WTC11 (cell line): ENCODE measurements at regions not wholly inside any gene's neighbourhood (a gene's known extent, or its start where the extent isn't known, plus 50 kb on each side); places are given as distances from the start of the nearest gene placed in this dataset.

Source experiments
- ATAC-seq: fragments of 200-7000 bp; cut with Tn5 transposase; 2 replicates; pipeline ENCODE4 v1.10.0; 2021; ENCODE audit warnings: mild to moderate bottlenecking, moderate library complexity
- CTCF ChIA-PET: fragments of 300-600 bp; sonication (Branson Sonifier 250); formaldehyde crosslinking; loops from one replicate; lab custom pipeline; 2021; ENCODE audit warnings: antibody characterized with exemption; lab: Charles Lee
- POLR2A ChIA-PET: fragments of 350-600 bp; sonication (Branson Sonifier 250); formaldehyde crosslinking; loops from one replicate; lab custom pipeline; 2021; ENCODE audit warnings: antibody characterized with exemption; lab: Charles Lee
- DNase-seq: peaks from one replicate; pipeline ENCODE4 v3.0.0; 2021; ENCODE audit warnings: low spot score
- H3K27ac Mint-ChIP-seq: 2 replicates; pipeline ENCODE4 v1.8.0; 2021; ENCODE audit warnings: mixed read lengths
- H3K27me3 Mint-ChIP-seq: 2 replicates; pipeline ENCODE4 v1.8.0; 2021; ENCODE audit warnings: low read depth, mild to moderate bottlenecking, moderate library complexity, mixed read lengths
- H3K36me3 Mint-ChIP-seq: 2 replicates; pipeline ENCODE4 v1.8.0; 2021; ENCODE audit warnings: mixed read lengths
- H3K4me1 Mint-ChIP-seq: 2 replicates; pipeline ENCODE4 v1.8.0; 2022; ENCODE audit warnings: mixed read lengths
- H3K4me3 Mint-ChIP-seq: 2 replicates; pipeline ENCODE4 v1.8.0; 2021; ENCODE audit warnings: mild to moderate bottlenecking, moderate library complexity, mixed read lengths
- H3K9me3 Mint-ChIP-seq: 2 replicates; pipeline ENCODE4 v1.8.0; 2021; ENCODE audit warnings: mixed read lengths
- ATF3 ChIP-seq: sonication (generic); formaldehyde crosslinking; conservative IDR thresholded peaks from 2 replicates; pipeline ENCODE4 v1.8.1; 2022; ENCODE audit warnings: mild to moderate bottlenecking, missing genetic modification reagents
- E2F1 ChIP-seq: sonication (generic); formaldehyde crosslinking; IDR thresholded peaks from 2 replicates; pipeline ENCODE4 v1.8.0; 2022; ENCODE audit warnings: mild to moderate bottlenecking, missing genetic modification reagents
- E2F5 ChIP-seq: sonication (generic); formaldehyde crosslinking; IDR thresholded peaks from 2 replicates; pipeline ENCODE4 v1.8.1; 2022; ENCODE audit warnings: mild to moderate bottlenecking, moderate library complexity, missing genetic modification reagents
- ELF4 ChIP-seq: sonication (generic); formaldehyde crosslinking; IDR thresholded peaks from 2 replicates; pipeline ENCODE4 v1.8.1; 2022; ENCODE audit warnings: low read depth, mild to moderate bottlenecking, moderate library complexity, missing genetic modification reagents
- ERG ChIP-seq: fragments of 250-450 bp; sonication (Bioruptor Pico); IDR thresholded peaks from 2 replicates; pipeline ENCODE4 v1.8.0; 2021; ENCODE audit warnings: mild to moderate bottlenecking
- GABPB1 ChIP-seq: sonication (generic); formaldehyde crosslinking; IDR thresholded peaks from 2 replicates; pipeline ENCODE4 v1.8.1; 2023; ENCODE audit warnings: mild to moderate bottlenecking, missing genetic modification reagents
- HMGXB4 ChIP-seq: sonication (generic); formaldehyde crosslinking; IDR thresholded peaks from 2 replicates; pipeline ENCODE4 v1.8.1; 2023; ENCODE audit warnings: mild to moderate bottlenecking, moderate library complexity, missing genetic modification reagents
- JAZF1 ChIP-seq: fragments of 250-450 bp; sonication (Bioruptor Pico); IDR thresholded peaks from 2 replicates; pipeline ENCODE4 v1.9.0; 2021; ENCODE audit warnings: moderate library complexity, mild to moderate bottlenecking, inconsistent platforms
- JUN ChIP-seq: sonication (generic); formaldehyde crosslinking; IDR thresholded peaks from 2 replicates; pipeline ENCODE4 v1.8.0; 2023; ENCODE audit warnings: mild to moderate bottlenecking, missing genetic modification reagents
- NFATC4 ChIP-seq: fragments of 250-450 bp; sonication (Bioruptor Pico); IDR thresholded peaks from 2 replicates; pipeline ENCODE4 v1.9.0; 2021; ENCODE audit warnings: mild to moderate bottlenecking
- NFYB ChIP-seq: sonication (generic); formaldehyde crosslinking; conservative IDR thresholded peaks from 2 replicates; pipeline ENCODE4 v1.8.0; 2022; ENCODE audit warnings: low read depth, missing genetic modification reagents
- PRRX2 ChIP-seq: fragments of 250-450 bp; sonication (Bioruptor Pico); IDR thresholded peaks from 2 replicates; pipeline ENCODE4 v1.8.0; 2021; ENCODE audit warnings: mild to moderate bottlenecking
- RELA ChIP-seq: sonication (generic); formaldehyde crosslinking; IDR thresholded peaks from 2 replicates; pipeline ENCODE4 v1.8.1; 2022; ENCODE audit warnings: missing genetic modification reagents, mild to moderate bottlenecking, borderline replicate concordance
- SP1 ChIP-seq: sonication (generic); formaldehyde crosslinking; conservative IDR thresholded peaks from 2 replicates; pipeline ENCODE4 v1.8.1; 2022; ENCODE audit warnings: missing genetic modification reagents
- ZBTB21 ChIP-seq: sonication (generic); formaldehyde crosslinking; IDR thresholded peaks from 2 replicates; pipeline ENCODE4 v1.8.1; 2023; ENCODE audit warnings: mild to moderate bottlenecking, missing genetic modification reagents, borderline replicate concordance
- ZMAT4 ChIP-seq: fragments of 250-450 bp; sonication (Bioruptor Pico); IDR thresholded peaks from 2 replicates; pipeline ENCODE4 v1.9.0; 2021; ENCODE audit warnings: mild to moderate bottlenecking
- ZNF219 ChIP-seq: sonication (generic); formaldehyde crosslinking; IDR thresholded peaks from 2 replicates; pipeline ENCODE4 v1.8.0; 2023; ENCODE audit warnings: missing genetic modification reagents, mild to moderate bottlenecking, borderline replicate concordance
- ZNF317 ChIP-seq: sonication (generic); formaldehyde crosslinking; IDR thresholded peaks from 2 replicates; pipeline ENCODE4 v1.8.1; 2023; ENCODE audit warnings: low read depth, mild to moderate bottlenecking, moderate library complexity, missing genetic modification reagents, borderline replicate concordance
- ZNF396 ChIP-seq: fragments of 250-450 bp; sonication (Bioruptor Pico); IDR thresholded peaks from 2 replicates; pipeline ENCODE4 v1.8.0; 2021; ENCODE audit warnings: mild to moderate bottlenecking, moderate library complexity, borderline replicate concordance
- TF ChIP-seq, protein P1 (sequence below): sonication (generic); formaldehyde crosslinking; IDR thresholded peaks from 2 replicates; pipeline ENCODE4 v1.8.1; 2022; ENCODE audit warnings: low read depth, mild to moderate bottlenecking, moderate library complexity, missing genetic modification reagents, borderline replicate concordance
- TF ChIP-seq, protein P2 (sequence below): sonication (generic); formaldehyde crosslinking; IDR thresholded peaks from 2 replicates; pipeline ENCODE4 v1.8.1; 2022; ENCODE audit warnings: mild to moderate bottlenecking, missing genetic modification reagents, moderate library complexity, borderline replicate concordance
- TF ChIP-seq, protein P3 (sequence below): sonication (generic); formaldehyde crosslinking; IDR thresholded peaks from 2 replicates; pipeline ENCODE4 v1.8.1; 2023; ENCODE audit warnings: mild to moderate bottlenecking, missing genetic modification reagents, borderline replicate concordance

DNA sequence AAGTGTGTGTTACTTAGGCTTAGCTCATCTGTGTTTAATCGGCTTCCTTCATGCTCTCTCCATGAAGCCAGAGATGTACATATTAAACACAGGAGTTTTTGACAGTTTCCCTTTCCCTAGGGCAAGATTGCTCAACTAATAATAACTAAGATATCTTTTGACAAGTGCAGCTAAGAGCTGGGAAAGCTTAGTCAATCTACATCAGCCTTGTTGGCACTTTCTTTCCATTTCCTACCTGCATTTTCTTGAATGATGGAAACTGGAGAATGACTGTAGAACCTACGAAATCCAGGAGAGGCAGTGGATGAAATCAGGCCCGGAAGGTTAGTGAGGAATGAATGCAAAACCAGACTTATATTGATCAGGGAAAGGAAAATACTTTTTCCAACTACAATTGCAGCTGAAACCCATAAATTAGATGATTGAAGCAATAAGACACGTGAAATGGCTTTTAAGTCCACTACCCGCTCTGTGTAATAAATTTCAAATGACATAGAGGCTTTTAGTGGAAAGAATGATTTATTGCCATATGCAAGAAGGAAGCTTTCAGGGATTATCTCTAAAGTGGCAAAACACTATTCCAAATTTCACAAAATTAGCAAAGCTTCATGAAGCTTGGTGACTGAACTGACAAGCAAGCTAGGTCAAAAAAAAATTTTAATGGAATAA lies 237.2 kb upstream of the ID4 start (continued):
- TF ChIP-seq, protein P1, sequence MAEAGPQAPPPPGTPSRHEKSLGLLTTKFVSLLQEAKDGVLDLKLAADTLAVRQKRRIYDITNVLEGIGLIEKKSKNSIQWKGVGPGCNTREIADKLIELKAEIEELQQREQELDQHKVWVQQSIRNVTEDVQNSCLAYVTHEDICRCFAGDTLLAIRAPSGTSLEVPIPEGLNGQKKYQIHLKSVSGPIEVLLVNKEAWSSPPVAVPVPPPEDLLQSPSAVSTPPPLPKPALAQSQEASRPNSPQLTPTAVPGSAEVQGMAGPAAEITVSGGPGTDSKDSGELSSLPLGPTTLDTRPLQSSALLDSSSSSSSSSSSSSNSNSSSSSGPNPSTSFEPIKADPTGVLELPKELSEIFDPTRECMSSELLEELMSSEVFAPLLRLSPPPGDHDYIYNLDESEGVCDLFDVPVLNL (CRISPR knock-in tag) = no peak
- no peak for TF ChIP-seq E2F1
- no peak for TF ChIP-seq ERG
- TF ChIP-seq RELA (CRISPR knock-in tag) = no peak
- no peak for TF ChIP-seq ELF4 (CRISPR knock-in tag)
- no peak for TF ChIP-seq NFATC4
- TF ChIP-seq, protein P2, sequence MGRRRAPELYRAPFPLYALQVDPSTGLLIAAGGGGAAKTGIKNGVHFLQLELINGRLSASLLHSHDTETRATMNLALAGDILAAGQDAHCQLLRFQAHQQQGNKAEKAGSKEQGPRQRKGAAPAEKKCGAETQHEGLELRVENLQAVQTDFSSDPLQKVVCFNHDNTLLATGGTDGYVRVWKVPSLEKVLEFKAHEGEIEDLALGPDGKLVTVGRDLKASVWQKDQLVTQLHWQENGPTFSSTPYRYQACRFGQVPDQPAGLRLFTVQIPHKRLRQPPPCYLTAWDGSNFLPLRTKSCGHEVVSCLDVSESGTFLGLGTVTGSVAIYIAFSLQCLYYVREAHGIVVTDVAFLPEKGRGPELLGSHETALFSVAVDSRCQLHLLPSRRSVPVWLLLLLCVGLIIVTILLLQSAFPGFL (CRISPR knock-in tag) = no peak
- no peak for TF ChIP-seq ATF3
- TF ChIP-seq, protein P3, sequence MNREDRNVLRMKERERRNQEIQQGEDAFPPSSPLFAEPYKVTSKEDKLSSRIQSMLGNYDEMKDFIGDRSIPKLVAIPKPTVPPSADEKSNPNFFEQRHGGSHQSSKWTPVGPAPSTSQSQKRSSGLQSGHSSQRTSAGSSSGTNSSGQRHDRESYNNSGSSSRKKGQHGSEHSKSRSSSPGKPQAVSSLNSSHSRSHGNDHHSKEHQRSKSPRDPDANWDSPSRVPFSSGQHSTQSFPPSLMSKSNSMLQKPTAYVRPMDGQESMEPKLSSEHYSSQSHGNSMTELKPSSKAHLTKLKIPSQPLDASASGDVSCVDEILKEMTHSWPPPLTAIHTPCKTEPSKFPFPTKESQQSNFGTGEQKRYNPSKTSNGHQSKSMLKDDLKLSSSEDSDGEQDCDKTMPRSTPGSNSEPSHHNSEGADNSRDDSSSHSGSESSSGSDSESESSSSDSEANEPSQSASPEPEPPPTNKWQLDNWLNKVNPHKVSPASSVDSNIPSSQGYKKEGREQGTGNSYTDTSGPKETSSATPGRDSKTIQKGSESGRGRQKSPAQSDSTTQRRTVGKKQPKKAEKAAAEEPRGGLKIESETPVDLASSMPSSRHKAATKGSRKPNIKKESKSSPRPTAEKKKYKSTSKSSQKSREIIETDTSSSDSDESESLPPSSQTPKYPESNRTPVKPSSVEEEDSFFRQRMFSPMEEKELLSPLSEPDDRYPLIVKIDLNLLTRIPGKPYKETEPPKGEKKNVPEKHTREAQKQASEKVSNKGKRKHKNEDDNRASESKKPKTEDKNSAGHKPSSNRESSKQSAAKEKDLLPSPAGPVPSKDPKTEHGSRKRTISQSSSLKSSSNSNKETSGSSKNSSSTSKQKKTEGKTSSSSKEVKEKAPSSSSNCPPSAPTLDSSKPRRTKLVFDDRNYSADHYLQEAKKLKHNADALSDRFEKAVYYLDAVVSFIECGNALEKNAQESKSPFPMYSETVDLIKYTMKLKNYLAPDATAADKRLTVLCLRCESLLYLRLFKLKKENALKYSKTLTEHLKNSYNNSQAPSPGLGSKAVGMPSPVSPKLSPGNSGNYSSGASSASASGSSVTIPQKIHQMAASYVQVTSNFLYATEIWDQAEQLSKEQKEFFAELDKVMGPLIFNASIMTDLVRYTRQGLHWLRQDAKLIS (CRISPR knock-in tag) = no peak
- no peak for TF ChIP-seq E2F5 (CRISPR knock-in tag)

GRCh38 chr6:19602434-19603013 lies 234.6 kb upstream of the ID4 start:
- Mint-ChIP-seq H3K4me1 (peaks cover 10% of the 10 kb centered on the region), H3K27ac (no peak overlapping the region), H3K9me3 (peaks cover 6% of the 10 kb centered on the region), H3K36me3 (no peaks in the 10 kb centered on the region), H3K4me3 (no peak overlapping the region), H3K27me3 (no peaks in the 10 kb centered on the region)
- DNase-seq (no peak), ATAC-seq (no peak)
- TF ChIP-seq JUN (CRISPR knock-in tag) (no peak), HMGXB4 (CRISPR knock-in tag) (no peak), ZNF317 (CRISPR knock-in tag) (no peak), JAZF1 (CRISPR knock-in tag) (no peak), PRRX2 (CRISPR knock-in tag) (no peak), NFYB (no peak), ZMAT4 (CRISPR knock-in tag) (no peak), ZBTB21 (CRISPR knock-in tag) (no peak), GABPB1 (CRISPR knock-in tag) (no peak), SP1 (CRISPR knock-in tag) (no peak), ZNF219 (no peak), ZNF396 (CRISPR knock-in tag) (no peak)
- POLR2A ChIA-PET = no interaction called here
- CTCF ChIA-PET = no interaction called here
